BE2C (cell line): ENCODE measurements at regions not wholly inside any gene's neighbourhood (a gene's known extent, or its start where the extent isn't known, plus 50 kb on each side); places are given as distances from the start of the nearest gene placed in this dataset.

Experiments
- DNase-seq: peaks from one replicate; pipeline ENCODE4 v3.0.0-alpha.2; 2020
- H3K27me3 ChIP-seq: fragments of 250-450 bp; sonication (Bioruptor Pico); 2 replicates; pipeline ENCODE4 v1.5.1; 2020; ENCODE audit warnings: mild to moderate bottlenecking
- H3K36me3 ChIP-seq: fragments of 250-450 bp; sonication (Bioruptor Pico); 2 replicates; pipeline ENCODE4 v1.5.1; 2020; ENCODE audit warnings: mild to moderate bottlenecking
- H3K4me1 ChIP-seq: fragments of 250-450 bp; sonication (Bioruptor Pico); 2 replicates; pipeline ENCODE4 v1.5.1; 2020
- H3K4me3 ChIP-seq: 2 replicates; pipeline ENCODE4 v1.5.1; 2011; ENCODE audit warnings: low read depth, low read length
- H3K9me3 ChIP-seq: fragments of 250-450 bp; sonication (Bioruptor Pico); 2 replicates; pipeline ENCODE4 v1.5.1; 2020
- CTCF ChIP-seq: IDR thresholded peaks from 2 replicates; pipeline ENCODE4 v1.5.1; 2012; ENCODE audit warnings: mild to moderate bottlenecking, low read depth, low read length

- Histone ChIP-seq H3K9me3 (no peaks in the 10 kb centered on the region), H3K36me3 (no peaks in the 10 kb centered on the region), H3K27me3 (no peaks in the 10 kb centered on the region), H3K4me1 (no peaks in the 10 kb centered on the region), H3K4me3 (no peak overlapping the region)
- DNase-seq = no peak
- TF ChIP-seq CTCF = no peak
Measured at GRCh38 chr6:170232186-170233002, 58.5 kb downstream of the DLL1 start.

- Histone ChIP-seq H3K9me3 (no peaks in the 10 kb centered on the region), H3K27me3 (no peaks in the 10 kb centered on the region), H3K4me3 (no peak overlapping the region), H3K36me3 (no peaks in the 10 kb centered on the region), H3K4me1 (no peaks in the 10 kb centered on the region)
- no peak for DNase-seq
- no peak for TF ChIP-seq CTCF
Measured at GRCh38 chr6:170231293-170232185, 59.3 kb downstream of the DLL1 start.

- H3K36me3 ChIP-seq = no peaks in the 10 kb centered on the region
- no peaks in the 10 kb centered on the region for H3K27me3 ChIP-seq
- no peak for TF ChIP-seq CTCF
- H3K9me3 ChIP-seq = no peaks in the 10 kb centered on the region
- H3K4me3 ChIP-seq = no peak overlapping the region
- no peak for DNase-seq
- no peaks in the 10 kb centered on the region for H3K4me1 ChIP-seq
Measured at GRCh38 chr6:170230520-170231292, 60.2 kb downstream of the DLL1 start.

- no peak overlapping the region for H3K4me3 ChIP-seq
- no peaks in the 10 kb centered on the region for H3K27me3 ChIP-seq
- no peaks in the 10 kb centered on the region for H3K36me3 ChIP-seq
- no peaks in the 10 kb centered on the region for H3K9me3 ChIP-seq
- no peak for TF ChIP-seq CTCF
- no peak for DNase-seq
- H3K4me1 ChIP-seq = no peaks in the 10 kb centered on the region
Measured at GRCh38 chr6:170229851-170230519, 60.9 kb downstream of the DLL1 start.

- DNase-seq = no peak
- Histone ChIP-seq H3K9me3 (no peaks in the 10 kb centered on the region), H3K36me3 (no peaks in the 10 kb centered on the region), H3K27me3 (no peaks in the 10 kb centered on the region), H3K4me3 (no peak overlapping the region), H3K4me1 (no peaks in the 10 kb centered on the region; the same call in 1 of the 2 replicates)
- TF ChIP-seq CTCF = no peak
Measured at GRCh38 chr6:170229396-170229795, 61.5 kb downstream of the DLL1 start.
